A673 (cell line): ENCODE measurements at regions not wholly inside any gene's neighbourhood (a gene's known extent, or its start where the extent isn't known, plus 50 kb on each side); places are given as distances from the start of the nearest gene placed in this dataset.
"Not testable (repeated sequence)": the region's sequence is repeated elsewhere in the genome, so short reads cannot be mapped to it uniquely, and the experiment has no call there.

ENCODE experiments used
- BruUV-seq: library from RNA; stranded (reverse); fragments of 400-500 nt; replicated peaks from 2 replicates; lab custom pipeline; 2021; lab: Mats Ljungman, UMichigan
- CTCF ChIA-PET: fragments of 300-600 bp; sonication (Branson Sonifier 250); formaldehyde crosslinking; loops from one replicate; lab custom pipeline; 2022; ENCODE audit warnings: antibody characterized with exemption; lab: Charles Lee
- POLR2A ChIA-PET: fragments of 300-600 bp; sonication (Branson Sonifier 250); formaldehyde crosslinking; loops from one replicate; lab custom pipeline; 2022; ENCODE audit warnings: antibody characterized with exemption; ENCODE audit not compliant: low non-redundant PET; lab: Charles Lee
- DNase-seq: peaks from one replicate; pipeline ENCODE4 v3.0.0-alpha.2; 2015; ENCODE audit warnings: low spot score
- H3K27ac ChIP-seq: fragments of 200-600 bp; sonication (generic); 2 replicates; pipeline ENCODE4 v1.5.1; 2016; ENCODE audit warnings: mixed run types, low read depth, mild to moderate bottlenecking, mixed read lengths, antibody characterized with exemption, low read length; ENCODE audit not compliant: poor library complexity, severe bottlenecking
- H3K27me3 ChIP-seq: fragments of 200-600 bp; sonication (generic); replicated peaks from 2 replicates; pipeline ENCODE4 v1.6.1; 2017; ENCODE audit warnings: mixed run types, low read depth, mild to moderate bottlenecking, mixed read lengths, antibody characterized with exemption, low read length; ENCODE audit not compliant: insufficient read depth, poor library complexity
- H3K36me3 ChIP-seq: fragments of 200-600 bp; sonication (generic); 2 replicates; pipeline ENCODE4 v1.6.1; 2016; ENCODE audit warnings: mixed run types, mild to moderate bottlenecking, mixed read lengths, antibody characterized with exemption, low read length; ENCODE audit not compliant: insufficient read depth, poor library complexity, severe bottlenecking
- H3K4me1 ChIP-seq: fragments of 200-600 bp; sonication (generic); 2 replicates; pipeline ENCODE4 v1.6.1; 2017; ENCODE audit warnings: mixed run types, mild to moderate bottlenecking, mixed read lengths, antibody characterized with exemption, low read length; ENCODE audit not compliant: insufficient read depth, poor library complexity, severe bottlenecking
- H3K4me3 ChIP-seq: fragments of 200-600 bp; sonication (generic); 2 replicates; pipeline ENCODE4 v1.5.1; 2016; ENCODE audit warnings: low read depth, mixed run types, mild to moderate bottlenecking, mixed read lengths, low read length; ENCODE audit not compliant: poor library complexity, severe bottlenecking
- H3K9me3 ChIP-seq: fragments of 200-600 bp; sonication (generic); 2 replicates; pipeline ENCODE4 v1.6.1; 2016; ENCODE audit warnings: mixed run types, low read depth, mild to moderate bottlenecking, mixed read lengths, antibody characterized with exemption, low read length; ENCODE audit not compliant: poor library complexity, severe bottlenecking
- CTCF ChIP-seq: fragments of 300-800, 200-600 bp; sonication (generic); conservative IDR thresholded peaks from 2 replicates; pipeline ENCODE4 v1.5.1; 2017; ENCODE audit warnings: low read depth, mild to moderate bottlenecking, antibody characterized with exemption, low read length, moderate library complexity, mixed read lengths
- EZH2 ChIP-seq: fragments of 200-600 bp; sonication (generic); IDR thresholded peaks from 2 replicates; pipeline ENCODE4 v1.6.1; 2017; ENCODE audit warnings: borderline replicate concordance, low read depth, mild to moderate bottlenecking, mixed read lengths, antibody characterized with exemption, low read length; ENCODE audit not compliant: poor library complexity, severe bottlenecking
- intact Hi-C: fragments of 100-400 bp; cut with micrococcal nuclease; formaldehyde crosslinking; loops from one replicate; pipeline ENCODE4 v1.10.0; 2022; ENCODE audit not compliant: unreplicated experiment

- H3K4me3 ChIP-seq, H3K27me3 ChIP-seq, intact Hi-C loops, POLR2A ChIA-PET, H3K4me1 ChIP-seq, DNase-seq, H3K36me3 ChIP-seq, H3K9me3 ChIP-seq, BruUV-seq, CTCF ChIA-PET, H3K27ac ChIP-seq: not testable (repeated sequence)
Measured at GRCh38 chr6:82551311-82551710, 187.7 kb downstream of the TPBG start.

- no peaks in the 10 kb centered on the region for H3K4me1 ChIP-seq
- intact Hi-C loops, result no loop called here
- no peak overlapping the region for H3K4me3 ChIP-seq
- POLR2A ChIA-PET, result no interaction called here
- H3K27me3 ChIP-seq, result no peaks in the 10 kb centered on the region
- CTCF ChIA-PET, result no interaction called here
- TF ChIP-seq CTCF, result no peak
- TF ChIP-seq EZH2, result no peak
- no peaks in the 10 kb centered on the region for H3K36me3 ChIP-seq
- no peaks in the 10 kb centered on the region for H3K9me3 ChIP-seq
- no peak for DNase-seq
- H3K27ac ChIP-seq, result no peak overlapping the region
- BruUV-seq, result no TSS peak
Measured at GRCh38 chr6:82551831-82552230, 188.2 kb downstream of the TPBG start.

- TF ChIP-seq EZH2 (no peak), CTCF (no peak)
- Histone ChIP-seq H3K36me3 (no peaks in the 10 kb centered on the region), H3K4me1 (no peaks in the 10 kb centered on the region), H3K27me3 (no peaks in the 10 kb centered on the region), H3K9me3 (no peaks in the 10 kb centered on the region), H3K27ac (no peak overlapping the region), H3K4me3 (no peak overlapping the region)
- intact Hi-C loops, result no loop called here
- peak; percentile 12 for DNase-seq
- no TSS peak for BruUV-seq
- POLR2A ChIA-PET, result no interaction called here
- CTCF ChIA-PET, result no interaction called here
Measured at GRCh38 chr6:82553863-82554531, 190.4 kb downstream of the TPBG start.

- BruUV-seq, result no TSS peak
- H3K4me1 ChIP-seq, result no peaks in the 10 kb centered on the region
- H3K9me3 ChIP-seq, result no peaks in the 10 kb centered on the region
- POLR2A ChIA-PET, result no interaction called here
- intact Hi-C loops, result no loop called here
- H3K27ac ChIP-seq, result no peak overlapping the region
- H3K27me3 ChIP-seq, result no peaks in the 10 kb centered on the region
- CTCF ChIA-PET, result no interaction called here
- no peaks in the 10 kb centered on the region for H3K36me3 ChIP-seq
- H3K4me3 ChIP-seq, result no peak overlapping the region
- no peak for TF ChIP-seq CTCF
- no peak for TF ChIP-seq EZH2
- no peak for DNase-seq
Measured at GRCh38 chr6:82554666-82555065, 191.0 kb downstream of the TPBG start.
